ENCODE measurements at regions not wholly inside any gene's neighbourhood (a gene's known extent, or its start where the extent isn't known, plus 50 kb on each side); places are given as distances from the start of the nearest gene placed in this dataset.

DNA sequence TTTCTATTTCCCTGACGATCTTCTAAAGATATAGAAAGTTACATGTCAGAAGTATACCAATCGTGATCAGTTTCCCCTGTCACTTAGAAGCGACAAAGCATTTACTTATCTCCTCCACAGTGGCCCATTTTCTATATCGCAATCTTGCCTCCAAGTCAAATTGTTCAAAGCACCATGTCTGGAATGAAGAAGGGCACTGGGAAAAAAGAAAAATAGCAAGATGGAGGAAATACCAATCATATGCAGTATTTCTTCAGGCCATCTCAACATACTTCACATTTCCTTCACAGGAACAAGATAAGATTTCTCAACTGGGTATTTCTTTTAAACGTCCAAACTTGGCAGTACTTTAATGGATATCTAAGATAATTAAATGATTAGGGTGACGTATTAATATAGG, 63.3 kb upstream of the IL6 start:
- Histone ChIP-seq H3K36me3 (no peaks in the 10 kb centered on the region), H3K27me3 (no peaks in the 10 kb centered on the region), H3K27ac (no peak overlapping the region), H3K4me3 (no peak overlapping the region), H3K4me1 (no peaks in the 10 kb centered on the region), H3K9me3 (replicated peaks) (no peaks in the 10 kb centered on the region)
- DNase-seq: no peak

DNA sequence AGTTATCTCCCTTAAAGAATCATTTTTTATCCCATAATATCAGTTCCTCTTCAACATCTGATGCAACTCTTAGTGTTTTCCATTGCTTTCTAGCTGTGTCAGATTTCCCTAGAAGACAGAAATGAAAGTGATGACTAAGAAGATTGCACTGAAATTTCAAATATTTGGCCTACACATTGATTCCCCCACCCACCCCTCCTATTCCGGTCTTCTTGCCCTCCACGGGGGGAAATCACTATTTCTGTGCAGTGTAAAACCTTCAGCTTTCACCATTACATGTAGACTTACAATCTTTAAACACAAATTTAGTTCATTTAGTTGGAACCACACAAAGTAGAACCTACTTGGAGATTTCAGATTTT, 63.7 kb upstream of the IL6 start:
- no peak overlapping the region for H3K4me3 ChIP-seq
- H3K27me3 ChIP-seq: no peaks in the 10 kb centered on the region
- no peaks in the 10 kb centered on the region for H3K9me3 ChIP-seq (replicated peaks)
- H3K36me3 ChIP-seq: no peaks in the 10 kb centered on the region
- no peak for DNase-seq
- H3K4me1 ChIP-seq: no peaks in the 10 kb centered on the region
- H3K27ac ChIP-seq: no peak overlapping the region

DNA sequence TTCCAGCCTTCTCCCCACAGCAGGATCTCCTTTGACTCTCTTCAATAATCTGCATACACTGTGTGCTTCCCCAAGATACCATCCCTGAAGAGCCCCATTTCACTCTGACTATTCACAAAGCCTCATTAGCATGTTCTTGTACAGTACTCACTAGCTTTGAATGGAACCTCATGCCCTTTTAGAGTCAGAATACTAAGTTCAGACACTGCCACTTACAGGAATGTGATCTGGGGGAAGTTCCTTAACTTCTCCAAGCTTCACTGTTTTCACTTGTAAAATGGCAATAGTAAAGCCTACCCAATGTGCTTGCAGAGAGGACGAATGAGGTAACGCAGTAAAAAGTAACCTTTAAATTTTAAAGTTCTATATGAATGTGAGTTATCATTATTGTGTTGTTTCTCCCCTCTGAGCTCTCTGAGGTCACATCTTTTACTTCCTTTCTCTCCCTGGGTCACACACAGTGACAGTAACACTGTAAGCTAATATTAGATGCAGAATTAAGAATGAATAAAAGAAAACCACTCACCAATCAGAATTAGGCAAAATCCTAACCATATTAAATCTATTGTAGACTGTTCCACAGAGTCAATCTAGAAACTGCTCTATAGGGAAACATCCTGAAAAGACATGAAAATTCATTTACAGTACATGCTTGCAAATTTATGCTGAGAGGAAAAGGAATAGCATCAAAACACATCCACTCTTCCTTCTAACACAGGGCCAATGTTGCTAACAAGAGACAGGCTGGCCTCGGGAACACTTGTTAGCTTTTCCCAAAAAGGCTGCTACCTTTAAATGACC, 64.2 kb upstream of the IL6 start:
- no peak for DNase-seq
- H3K27ac ChIP-seq: no peak overlapping the region
- H3K36me3 ChIP-seq: no peaks in the 10 kb centered on the region
- no peak overlapping the region for H3K4me3 ChIP-seq
- no peaks in the 10 kb centered on the region for H3K27me3 ChIP-seq
- no peaks in the 10 kb centered on the region for H3K9me3 ChIP-seq (replicated peaks)
- no peaks in the 10 kb centered on the region for H3K4me1 ChIP-seq

- Histone ChIP-seq H3K27me3 (no peaks in the 10 kb centered on the region), H3K27ac (no peak overlapping the region), H3K9me3 (replicated peaks) (no peaks in the 10 kb centered on the region), H3K36me3 (no peaks in the 10 kb centered on the region), H3K4me3 (no peak overlapping the region), H3K4me1 (no peaks in the 10 kb centered on the region)
- DNase-seq: no peak
Observed at GRCh38 chr7:22662036-22662435, 65.0 kb upstream of the IL6 start.

- H3K9me3 ChIP-seq (replicated peaks): no peaks in the 10 kb centered on the region
- no peak overlapping the region for H3K27ac ChIP-seq
- H3K36me3 ChIP-seq: no peaks in the 10 kb centered on the region
- H3K4me3 ChIP-seq: no peak overlapping the region
- no peaks in the 10 kb centered on the region for H3K27me3 ChIP-seq
- no peak for DNase-seq
- no peaks in the 10 kb centered on the region for H3K4me1 ChIP-seq
Observed at GRCh38 chr7:22660732-22661131, 66.3 kb upstream of the IL6 start.

DNA sequence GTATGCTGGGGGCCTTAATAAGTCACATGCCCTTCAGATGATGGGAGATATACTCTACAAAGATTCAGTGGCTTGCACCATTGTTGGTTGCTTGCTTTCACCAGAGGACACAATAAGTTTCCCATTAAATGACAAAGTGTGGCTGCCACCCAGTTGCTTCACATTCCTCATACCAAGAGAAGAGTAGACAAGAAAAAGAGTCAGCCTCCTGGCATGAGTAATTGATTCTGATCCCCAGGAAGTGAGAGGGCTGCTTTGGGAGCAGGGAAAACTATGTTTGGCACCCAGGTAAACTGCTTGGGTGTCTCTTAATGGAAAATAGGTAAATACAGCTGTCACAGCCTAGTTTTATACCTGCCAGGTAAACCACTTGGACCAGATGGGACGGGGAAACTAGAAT, 66.7 kb upstream of the IL6 start:
- Histone ChIP-seq H3K4me3 (no peak overlapping the region), H3K27me3 (no peaks in the 10 kb centered on the region), H3K27ac (no peak overlapping the region), H3K36me3 (no peaks in the 10 kb centered on the region), H3K9me3 (replicated peaks) (no peaks in the 10 kb centered on the region), H3K4me1 (no peaks in the 10 kb centered on the region)
- no peak for DNase-seq

DNA sequence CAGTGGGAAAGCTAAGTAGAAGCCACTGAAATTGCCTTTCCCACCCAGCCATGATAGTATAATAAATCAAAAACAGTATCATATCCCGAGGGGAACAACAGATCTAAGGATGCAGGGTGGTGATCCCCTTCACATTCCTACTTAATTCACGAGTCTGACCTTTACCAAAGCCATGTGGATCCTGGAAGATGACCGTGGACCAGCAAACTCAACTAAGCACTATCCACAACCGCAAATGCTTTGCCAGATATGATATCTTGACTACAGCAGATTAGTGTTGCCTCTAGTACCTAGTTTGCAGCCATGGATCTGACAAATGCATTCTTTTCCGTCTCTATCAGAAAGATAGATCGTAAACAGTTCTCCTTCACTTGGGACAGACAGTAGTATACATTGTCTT, 67.3 kb upstream of the IL6 start:
- no peak for DNase-seq
- Histone ChIP-seq H3K4me3 (no peak overlapping the region), H3K36me3 (no peaks in the 10 kb centered on the region), H3K4me1 (no peaks in the 10 kb centered on the region), H3K27me3 (no peaks in the 10 kb centered on the region), H3K9me3 (replicated peaks) (no peaks in the 10 kb centered on the region), H3K27ac (no peak overlapping the region)

DNA sequence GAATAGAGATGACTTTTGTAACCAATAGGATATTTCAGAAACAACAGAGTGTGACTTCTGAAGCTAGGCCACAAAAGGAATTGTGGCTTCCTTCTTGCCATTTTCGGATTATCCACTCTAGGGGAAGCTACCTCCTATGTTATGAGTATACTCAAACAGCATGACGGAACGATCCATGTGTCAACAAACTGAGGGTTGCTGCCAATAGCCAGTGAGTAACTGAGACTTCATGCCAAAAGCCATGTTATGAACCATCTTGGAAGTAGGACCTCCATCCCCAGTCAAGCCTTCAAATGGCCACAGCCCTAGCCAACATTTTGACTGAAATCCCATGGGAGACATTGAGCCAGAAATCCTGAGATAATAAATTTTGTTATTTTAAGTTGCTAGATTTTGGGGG, 69.0 kb upstream of the IL6 start:
- Histone ChIP-seq H3K27ac (no peak overlapping the region), H3K4me3 (no peak overlapping the region), H3K4me1 (no peaks in the 10 kb centered on the region), H3K27me3 (no peaks in the 10 kb centered on the region), H3K9me3 (replicated peaks) (no peaks in the 10 kb centered on the region), H3K36me3 (no peaks in the 10 kb centered on the region)
- no peak for DNase-seq

DNA sequence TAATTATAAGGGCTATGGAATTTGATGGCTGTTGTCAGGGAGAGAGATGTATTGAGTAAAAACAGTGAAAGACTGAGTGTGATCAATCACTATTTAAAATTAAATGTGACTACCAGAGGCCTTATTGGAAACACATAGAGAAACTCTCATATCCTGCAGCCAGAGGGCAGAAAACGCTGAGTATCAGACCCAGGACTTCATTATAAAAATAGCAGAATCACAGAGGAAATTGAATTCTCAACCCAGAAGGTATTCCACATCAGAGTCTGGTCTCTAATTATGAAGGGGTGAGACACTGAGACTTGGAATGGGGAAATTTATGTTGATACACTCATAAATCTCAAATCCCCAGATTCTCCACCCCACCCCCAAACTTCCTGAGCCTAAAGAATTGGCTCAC, 69.5 kb upstream of the IL6 start:
- no peaks in the 10 kb centered on the region for H3K36me3 ChIP-seq
- no peak overlapping the region for H3K4me3 ChIP-seq
- no peaks in the 10 kb centered on the region for H3K4me1 ChIP-seq
- no peak for DNase-seq
- H3K27me3 ChIP-seq: no peaks in the 10 kb centered on the region
- no peak overlapping the region for H3K27ac ChIP-seq
- H3K9me3 ChIP-seq (replicated peaks): no peaks in the 10 kb centered on the region

GRCh38 chr7:22655781-22656180, 71.2 kb upstream of the IL6 start:
- no peak for DNase-seq
- Histone ChIP-seq H3K4me1 (no peaks in the 10 kb centered on the region), H3K36me3 (no peaks in the 10 kb centered on the region), H3K27me3 (no peaks in the 10 kb centered on the region), H3K4me3 (no peak overlapping the region), H3K9me3 (replicated peaks) (no peaks in the 10 kb centered on the region), H3K27ac (no peak overlapping the region)

GRCh38 chr7:22654831-22655230, 72.2 kb upstream of the IL6 start:
- no peaks in the 10 kb centered on the region for H3K9me3 ChIP-seq (replicated peaks)
- no peak overlapping the region for H3K4me3 ChIP-seq
- H3K4me1 ChIP-seq: no peaks in the 10 kb centered on the region
- no peak overlapping the region for H3K27ac ChIP-seq
- H3K36me3 ChIP-seq: no peaks in the 10 kb centered on the region
- H3K27me3 ChIP-seq: no peaks in the 10 kb centered on the region
- no peak for DNase-seq

- no peak for DNase-seq
- Histone ChIP-seq H3K36me3 (no peaks in the 10 kb centered on the region), H3K4me1 (no peaks in the 10 kb centered on the region), H3K9me3 (replicated peaks) (no peaks in the 10 kb centered on the region), H3K4me3 (no peak overlapping the region), H3K27ac (no peak overlapping the region), H3K27me3 (no peaks in the 10 kb centered on the region)
Observed at GRCh38 chr7:22653951-22654350, 73.0 kb upstream of the IL6 start.

DNA sequence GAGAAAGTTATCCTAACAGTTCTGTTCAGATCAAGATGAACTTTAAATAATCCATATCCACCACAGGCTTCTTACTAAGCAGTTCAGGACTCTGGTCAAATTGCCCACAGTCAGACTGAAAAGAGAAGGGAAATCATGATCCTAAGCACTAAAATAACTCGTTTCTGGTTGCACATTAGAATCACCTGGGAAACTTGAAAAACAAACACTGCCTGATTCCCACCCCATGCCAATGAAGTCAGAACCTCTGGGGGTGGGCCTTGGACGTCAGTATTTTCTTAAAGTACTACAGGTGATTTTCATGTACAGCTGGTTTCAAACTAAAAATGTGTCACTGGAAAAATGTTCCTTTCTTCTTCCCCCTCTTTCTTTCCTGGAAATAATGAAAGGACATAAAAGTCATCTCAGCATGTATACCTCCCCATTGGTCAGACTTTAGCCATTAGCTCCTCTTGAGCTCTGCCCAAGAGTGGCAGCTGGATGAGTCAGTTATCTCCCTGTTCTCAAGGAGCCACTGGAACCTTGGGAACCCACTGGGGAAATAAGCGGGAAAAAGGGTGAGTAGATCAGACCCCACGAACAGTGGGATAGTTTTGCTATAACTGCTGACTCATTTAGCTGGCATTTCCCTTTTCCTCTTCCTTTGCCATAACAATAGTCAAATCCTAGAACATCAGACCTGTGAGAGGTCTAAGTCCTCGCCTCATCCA, 75.3 kb upstream of the IL6 start:
- Histone ChIP-seq H3K27ac (no peak overlapping the region), H3K36me3 (no peaks in the 10 kb centered on the region), H3K27me3 (no peaks in the 10 kb centered on the region), H3K9me3 (replicated peaks) (no peaks in the 10 kb centered on the region), H3K4me3 (no peak overlapping the region), H3K4me1 (no peaks in the 10 kb centered on the region)
- DNase-seq: no peak

DNA sequence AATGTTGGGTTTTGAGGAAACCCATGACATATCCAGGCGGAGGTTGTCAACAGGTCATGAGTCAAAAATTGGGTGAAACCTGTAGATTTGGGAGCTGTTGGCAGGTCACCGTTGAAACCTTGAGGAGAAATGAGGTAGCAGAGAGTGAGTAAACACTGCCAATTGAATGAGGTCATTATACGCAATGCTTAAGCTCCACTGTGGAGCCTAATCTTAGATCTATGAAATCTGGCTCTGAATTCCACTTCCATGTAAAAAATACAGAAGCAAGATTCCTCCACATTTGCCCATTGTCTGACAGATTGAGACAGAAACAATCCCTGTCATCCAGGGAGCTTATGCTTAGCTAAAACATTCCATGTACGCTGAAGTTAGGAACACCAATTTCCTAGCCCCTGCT, 76.0 kb upstream of the IL6 start:
- H3K9me3 ChIP-seq (replicated peaks): peaks cover 3% of the 10 kb centered on the region
- H3K27ac ChIP-seq: no peak overlapping the region
- H3K4me1 ChIP-seq: no peaks in the 10 kb centered on the region
- no peaks in the 10 kb centered on the region for H3K36me3 ChIP-seq
- DNase-seq: no peak
- no peaks in the 10 kb centered on the region for H3K27me3 ChIP-seq
- H3K4me3 ChIP-seq: no peak overlapping the region

- Histone ChIP-seq H3K27me3 (no peaks in the 10 kb centered on the region), H3K4me3 (no peak overlapping the region), H3K36me3 (no peaks in the 10 kb centered on the region), H3K27ac (no peak overlapping the region), H3K9me3 (replicated peaks) (peaks cover 9% of the 10 kb centered on the region), H3K4me1 (no peaks in the 10 kb centered on the region)
- no peak for DNase-seq
Observed at GRCh38 chr7:22649686-22650085, 77.3 kb upstream of the IL6 start.

Data from SJCRH30 (cell line).